Loucy (cell line): ENCODE measurements at regions not wholly inside any gene's neighbourhood (a gene's known extent, or its start where the extent isn't known, plus 50 kb on each side); places are given as distances from the start of the nearest gene placed in this dataset.

Source experiments
- CTCF ChIP-seq: fragments of 200-600 bp; sonication (generic); conservative IDR thresholded peaks from 2 replicates; pipeline ENCODE4 v1.5.1; 2014; ENCODE audit warnings: mild to moderate bottlenecking, antibody characterized with exemption, low read length
- EZH2phosphoT487 ChIP-seq: fragments of 200-600 bp; IDR thresholded peaks from 2 replicates; pipeline ENCODE4 v1.6.1; 2018; ENCODE audit warnings: antibody characterized with exemption, mild to moderate bottlenecking, moderate library complexity, borderline replicate concordance

DNA sequence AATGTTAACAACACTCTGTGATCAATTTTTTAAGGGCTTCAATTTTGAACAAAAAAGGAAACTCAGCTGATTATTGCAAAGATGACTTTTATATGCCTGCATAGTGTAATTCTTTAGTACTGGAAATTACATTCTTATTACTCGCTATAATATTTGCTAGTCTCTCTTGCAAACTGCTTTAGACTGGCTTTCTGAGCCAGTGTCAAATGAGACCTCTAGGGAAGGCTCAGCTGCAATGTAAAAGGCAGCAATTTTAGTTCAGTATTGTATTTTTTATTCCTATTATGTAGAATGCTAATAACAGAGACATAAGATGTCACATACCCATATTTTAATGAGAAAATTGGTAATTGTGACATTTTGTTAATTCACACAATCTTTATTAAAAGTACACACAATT lies 338.1 kb upstream of the LYPLAL1 start:
- no peak for TF ChIP-seq CTCF
- TF ChIP-seq EZH2phosphoT487: no peak
